MM.1S (cell line): ENCODE measurements at regions not wholly inside any gene's neighbourhood (a gene's known extent, or its start where the extent isn't known, plus 50 kb on each side); places are given as distances from the start of the nearest gene placed in this dataset.
"Not testable (repeated sequence)": the region's sequence is repeated elsewhere in the genome, so short reads cannot be mapped to it uniquely, and the experiment has no call there.

Source experiments
- CTCF ChIP-seq: fragments of 300-600 bp; sonication (generic); IDR thresholded peaks from 2 replicates; pipeline ENCODE4 v1.5.1; 2016; ENCODE audit warnings: antibody characterized with exemption, low read length, mixed read lengths
- EZH2 ChIP-seq: fragments of 300-600 bp; sonication (generic); optimal IDR thresholded peaks from 2 replicates; pipeline ENCODE3; 2017; ENCODE audit warnings: low read depth, mild to moderate bottlenecking, antibody characterized with exemption, low read length, mixed read lengths

DNA sequence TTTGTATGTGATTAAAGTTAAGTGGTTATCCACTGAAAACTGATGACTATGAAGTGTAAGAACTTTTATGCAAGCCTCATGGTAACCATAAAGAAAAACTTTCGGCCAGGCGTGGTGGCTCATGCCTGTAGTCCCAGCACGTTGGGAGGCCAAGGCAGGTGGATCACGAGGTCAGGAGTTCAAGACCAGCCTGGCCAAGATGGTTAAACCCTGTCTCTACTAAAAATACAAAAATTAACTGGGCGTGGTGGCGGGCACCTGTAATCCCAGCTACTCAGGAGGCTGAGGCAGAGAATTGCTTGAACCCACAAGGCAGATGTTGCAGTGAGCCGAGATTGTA, 89.0 kb downstream of the TNFRSF13B start:
- not testable (repeated sequence) for TF ChIP-seq CTCF, EZH2
